ENCODE measurements at regions not wholly inside any gene's neighbourhood (a gene's known extent, or its start where the extent isn't known, plus 50 kb on each side); places are given as distances from the start of the nearest gene placed in this dataset.

DNA sequence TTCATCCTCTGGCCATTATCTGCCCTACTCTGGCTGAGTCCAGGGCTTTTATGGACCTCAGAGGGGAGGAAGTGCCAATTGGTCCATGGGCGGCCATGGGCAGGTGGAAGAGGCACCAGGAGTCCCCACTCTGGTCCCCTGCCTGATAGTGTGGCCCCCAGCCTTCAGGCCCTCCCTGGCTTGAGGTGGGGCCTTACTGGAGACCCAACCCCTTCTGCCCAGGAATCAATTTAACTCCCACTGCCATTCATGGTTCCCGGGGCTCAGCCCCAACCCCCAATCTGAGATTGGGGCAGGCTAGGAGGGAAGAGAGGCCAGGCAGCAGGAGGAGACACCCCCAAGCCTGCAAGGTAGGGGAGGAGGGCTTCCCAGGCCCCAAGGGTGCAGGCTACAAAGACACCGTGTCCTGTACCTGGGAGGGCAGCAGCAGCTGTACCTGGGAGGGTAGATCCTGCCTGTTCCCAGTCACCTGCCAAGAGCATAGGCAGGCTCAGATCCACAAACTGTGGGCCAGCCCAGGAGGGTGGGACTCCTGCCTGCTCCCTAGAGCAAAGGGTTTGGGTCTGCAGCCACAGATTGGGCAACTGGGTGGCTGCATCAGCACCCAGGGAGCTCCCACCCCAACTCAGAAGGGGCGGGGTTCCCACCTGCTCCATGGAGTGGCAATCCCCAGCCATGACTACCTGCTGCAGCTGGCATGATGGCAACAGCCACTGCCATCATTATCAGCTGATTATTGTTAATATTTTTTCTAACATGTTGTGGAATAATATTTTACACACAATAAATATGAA is 1044.1 kb upstream of the B3GALT2 start:
- Histone ChIP-seq H3K4me3 (ENCODE audit: insufficient read depth, low read depth, low read length, poor library complexity, severe bottlenecking) (no peak overlapping the region), H3K27ac (ENCODE audit: insufficient read depth, low read length, poor library complexity, severe bottlenecking) (no peak overlapping the region), H3K9me3 (ENCODE audit: control insufficient read depth, low read length) (peaks cover 4% of the 10 kb centered on the region), H3K36me3 (ENCODE audit: control insufficient read depth, insufficient read depth, low read length) (no peaks in the 10 kb centered on the region), H3K27me3 (replicated peaks; ENCODE audit: control insufficient read depth, insufficient read depth, low read length, poor library complexity, severe bottlenecking) (no peaks in the 10 kb centered on the region), H3K4me1 (ENCODE audit: control insufficient read depth, insufficient read depth, low read length, poor library complexity, severe bottlenecking) (peaks cover 8% of the 10 kb centered on the region)
- DNase-seq = no peak

DNA sequence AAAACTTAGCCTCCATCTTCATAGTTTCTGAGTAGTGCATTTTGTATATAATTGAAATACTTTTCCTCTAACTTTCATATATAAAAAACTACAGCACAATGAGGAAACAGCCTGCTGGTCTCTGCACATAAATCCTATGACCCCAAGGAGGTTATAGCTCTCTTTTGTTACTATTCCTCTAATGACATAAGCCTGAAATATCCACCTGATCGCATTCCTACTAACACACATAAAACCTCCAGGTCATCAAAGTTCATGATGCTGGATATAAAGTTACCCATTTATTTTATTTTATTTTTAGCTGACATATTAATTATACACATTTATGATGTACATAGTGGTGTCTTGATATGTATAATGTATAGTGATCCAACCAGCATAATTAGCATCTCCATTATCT is 1042.0 kb upstream of the B3GALT2 start:
- DNase-seq = no peak
- H3K27ac ChIP-seq (ENCODE audit: insufficient read depth, low read length, poor library complexity, severe bottlenecking) = no peak overlapping the region
- no peak overlapping the region for H3K4me3 ChIP-seq (ENCODE audit: insufficient read depth, low read depth, low read length, poor library complexity, severe bottlenecking)
- H3K9me3 ChIP-seq (ENCODE audit: control insufficient read depth, low read length) = peaks cover 4% of the 10 kb centered on the region
- peaks cover 8% of the 10 kb centered on the region for H3K4me1 ChIP-seq (ENCODE audit: control insufficient read depth, insufficient read depth, low read length, poor library complexity, severe bottlenecking)
- no peaks in the 10 kb centered on the region for H3K27me3 ChIP-seq (replicated peaks; ENCODE audit: control insufficient read depth, insufficient read depth, low read length, poor library complexity, severe bottlenecking)
- H3K36me3 ChIP-seq (ENCODE audit: control insufficient read depth, insufficient read depth, low read length) = no peaks in the 10 kb centered on the region

DNA sequence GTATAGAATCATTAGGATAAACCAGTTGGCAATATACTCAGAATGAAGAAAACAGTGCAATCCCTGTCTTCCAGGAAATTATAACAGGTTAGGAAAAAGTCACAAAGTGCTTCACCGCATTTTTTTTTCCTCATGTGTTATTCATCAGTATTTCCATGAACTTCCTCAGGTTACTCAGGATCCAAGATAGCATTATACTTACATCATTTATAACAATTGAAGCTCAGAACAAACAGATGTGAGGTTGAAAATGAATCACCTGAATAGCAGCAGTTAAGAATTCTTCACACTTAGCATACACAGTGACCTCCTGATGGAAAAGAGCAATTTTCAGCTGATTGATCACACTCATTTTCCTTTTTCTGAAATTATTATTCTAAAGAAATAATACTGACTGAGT is 1040.7 kb upstream of the B3GALT2 start:
- Histone ChIP-seq H3K27me3 (replicated peaks; ENCODE audit: control insufficient read depth, insufficient read depth, low read length, poor library complexity, severe bottlenecking) (no peaks in the 10 kb centered on the region), H3K36me3 (ENCODE audit: control insufficient read depth, insufficient read depth, low read length) (no peaks in the 10 kb centered on the region), H3K4me1 (ENCODE audit: control insufficient read depth, insufficient read depth, low read length, poor library complexity, severe bottlenecking) (peaks cover 8% of the 10 kb centered on the region), H3K27ac (ENCODE audit: insufficient read depth, low read length, poor library complexity, severe bottlenecking) (no peak overlapping the region), H3K9me3 (ENCODE audit: control insufficient read depth, low read length) (peaks cover 4% of the 10 kb centered on the region), H3K4me3 (ENCODE audit: insufficient read depth, low read depth, low read length, poor library complexity, severe bottlenecking) (no peak overlapping the region)
- DNase-seq = no peak

DNA sequence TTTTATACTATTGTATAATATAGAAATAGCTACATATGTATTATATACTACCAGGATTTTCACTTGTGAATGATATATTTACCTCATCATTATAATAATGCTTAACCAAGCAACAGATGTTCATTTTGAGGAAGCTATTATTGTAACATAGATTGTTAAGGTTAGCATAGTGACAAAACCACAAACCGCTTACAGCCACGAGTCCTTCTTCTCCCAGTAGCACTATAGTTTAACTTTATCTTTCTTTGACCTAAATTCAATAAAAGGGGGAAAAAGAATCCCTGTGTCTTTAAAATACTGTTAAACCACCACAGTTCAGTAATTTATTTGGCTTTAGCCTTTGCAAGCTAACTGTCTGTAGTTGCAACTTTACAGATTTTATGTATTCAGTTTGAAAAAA is 1039.4 kb upstream of the B3GALT2 start:
- Histone ChIP-seq H3K27me3 (replicated peaks; ENCODE audit: control insufficient read depth, insufficient read depth, low read length, poor library complexity, severe bottlenecking) (no peaks in the 10 kb centered on the region), H3K4me1 (ENCODE audit: control insufficient read depth, insufficient read depth, low read length, poor library complexity, severe bottlenecking) (peaks cover 8% of the 10 kb centered on the region), H3K4me3 (ENCODE audit: insufficient read depth, low read depth, low read length, poor library complexity, severe bottlenecking) (no peak overlapping the region), H3K27ac (ENCODE audit: insufficient read depth, low read length, poor library complexity, severe bottlenecking) (no peak overlapping the region), H3K36me3 (ENCODE audit: control insufficient read depth, insufficient read depth, low read length) (no peaks in the 10 kb centered on the region), H3K9me3 (ENCODE audit: control insufficient read depth, low read length) (peaks cover 4% of the 10 kb centered on the region)
- peak in 1 of 3 donors; percentile 0 for DNase-seq

DNA sequence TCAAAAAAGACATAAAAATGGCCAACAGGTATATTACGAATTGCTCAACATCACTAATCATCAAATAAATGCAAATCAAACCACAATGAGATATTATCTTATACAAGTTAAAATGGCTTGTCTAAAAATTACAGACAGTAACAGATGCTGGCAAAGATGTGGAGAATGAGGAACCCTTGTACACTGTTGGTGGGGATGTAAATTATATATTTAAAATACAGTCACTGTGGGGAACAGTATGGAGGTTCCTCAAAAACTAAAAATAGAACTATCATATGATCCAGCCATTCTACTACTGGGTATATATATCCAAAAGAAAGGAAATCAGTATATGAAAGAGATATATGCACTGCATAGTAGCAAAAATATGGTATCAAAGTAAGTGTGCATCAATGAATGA is 1037.2 kb upstream of the B3GALT2 start:
- Histone ChIP-seq H3K27ac (ENCODE audit: insufficient read depth, low read length, poor library complexity, severe bottlenecking) (no peak overlapping the region), H3K4me3 (ENCODE audit: insufficient read depth, low read depth, low read length, poor library complexity, severe bottlenecking) (no peak overlapping the region), H3K36me3 (ENCODE audit: control insufficient read depth, insufficient read depth, low read length) (no peaks in the 10 kb centered on the region), H3K27me3 (replicated peaks; ENCODE audit: control insufficient read depth, insufficient read depth, low read length, poor library complexity, severe bottlenecking) (no peaks in the 10 kb centered on the region), H3K9me3 (ENCODE audit: control insufficient read depth, low read length) (no peaks in the 10 kb centered on the region), H3K4me1 (ENCODE audit: control insufficient read depth, insufficient read depth, low read length, poor library complexity, severe bottlenecking) (peaks cover 8% of the 10 kb centered on the region)
- no peak for DNase-seq

DNA sequence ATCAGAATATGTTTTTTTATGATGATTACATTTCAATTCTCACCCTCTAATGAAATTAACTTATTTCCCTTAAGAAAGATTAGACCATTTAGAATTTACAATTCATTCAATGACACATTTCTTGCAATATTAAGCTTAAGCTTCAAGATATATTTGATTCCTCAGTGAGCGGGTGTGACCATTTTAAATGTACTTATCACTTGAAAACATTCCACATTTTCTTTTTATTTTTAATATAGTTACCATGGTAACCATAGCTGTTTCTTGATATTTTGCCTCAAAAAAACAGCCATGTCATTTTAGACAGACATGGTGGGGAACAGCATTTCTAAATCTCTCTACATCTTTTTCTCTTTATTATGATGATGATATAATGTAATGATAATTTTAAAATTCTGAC is 1029.0 kb upstream of the B3GALT2 start:
- DNase-seq = no peak

DNA sequence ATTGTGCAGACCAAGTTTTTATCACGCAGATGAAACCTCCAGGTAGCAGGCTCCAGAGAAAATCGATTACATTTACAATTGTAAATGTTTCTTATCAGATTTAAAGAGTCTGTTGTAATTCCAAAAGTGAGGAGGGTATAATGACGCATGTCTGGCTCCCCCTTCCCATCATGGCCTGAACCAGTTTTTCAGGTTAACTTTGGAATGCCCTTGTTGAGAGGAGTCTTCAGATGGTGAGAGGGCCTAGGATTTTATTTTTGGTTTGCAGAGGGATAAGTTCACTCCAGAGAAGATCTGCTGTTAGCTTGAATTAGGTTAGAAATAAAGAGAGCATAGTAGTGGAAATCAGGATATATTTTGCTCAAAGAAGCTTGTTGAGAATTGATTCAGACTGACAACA is 1028.3 kb upstream of the B3GALT2 start:
- no peak overlapping the region for H3K27ac ChIP-seq (ENCODE audit: insufficient read depth, low read length, poor library complexity, severe bottlenecking)
- no peak overlapping the region for H3K4me3 ChIP-seq (ENCODE audit: insufficient read depth, low read depth, low read length, poor library complexity, severe bottlenecking)
- no peaks in the 10 kb centered on the region for H3K4me1 ChIP-seq (ENCODE audit: control insufficient read depth, insufficient read depth, low read length, poor library complexity, severe bottlenecking)
- no peaks in the 10 kb centered on the region for H3K9me3 ChIP-seq (ENCODE audit: control insufficient read depth, low read length)
- no peaks in the 10 kb centered on the region for H3K27me3 ChIP-seq (replicated peaks; ENCODE audit: control insufficient read depth, insufficient read depth, low read length, poor library complexity, severe bottlenecking)
- DNase-seq = no peak
- H3K36me3 ChIP-seq (ENCODE audit: control insufficient read depth, insufficient read depth, low read length) = no peaks in the 10 kb centered on the region

More for the DNA sequence above, 1029.0 kb upstream of the B3GALT2 start:
- Histone ChIP-seq H3K4me1 (ENCODE audit: control insufficient read depth, insufficient read depth, low read length, poor library complexity, severe bottlenecking) (no peaks in the 10 kb centered on the region), H3K36me3 (ENCODE audit: control insufficient read depth, insufficient read depth, low read length) (no peaks in the 10 kb centered on the region), H3K4me3 (ENCODE audit: insufficient read depth, low read depth, low read length, poor library complexity, severe bottlenecking) (no peak overlapping the region), H3K27me3 (replicated peaks; ENCODE audit: control insufficient read depth, insufficient read depth, low read length, poor library complexity, severe bottlenecking) (no peaks in the 10 kb centered on the region), H3K9me3 (ENCODE audit: control insufficient read depth, low read length) (no peaks in the 10 kb centered on the region), H3K27ac (ENCODE audit: insufficient read depth, low read length, poor library complexity, severe bottlenecking) (no peak overlapping the region)

DNA sequence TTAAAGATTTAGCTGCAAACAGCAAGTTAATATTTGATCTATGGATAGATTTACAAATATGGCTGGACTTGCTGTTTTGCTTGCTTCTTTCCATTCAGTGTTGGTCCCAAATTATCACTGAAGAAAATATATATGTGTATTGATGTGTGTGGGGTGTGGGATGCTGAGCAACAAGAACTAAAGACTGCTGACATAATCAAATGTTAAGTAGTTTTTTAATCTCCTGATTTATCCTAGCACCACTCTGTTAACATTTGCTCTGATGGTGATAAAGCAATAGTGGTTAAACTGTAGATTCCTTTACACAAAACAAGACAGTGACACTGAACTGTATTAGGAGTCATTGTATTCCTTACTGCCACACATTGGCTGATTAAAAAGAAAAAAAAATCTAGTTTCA is 1023.5 kb upstream of the B3GALT2 start:
- H3K36me3 ChIP-seq (ENCODE audit: control insufficient read depth, insufficient read depth, low read length) = no peaks in the 10 kb centered on the region

DNA sequence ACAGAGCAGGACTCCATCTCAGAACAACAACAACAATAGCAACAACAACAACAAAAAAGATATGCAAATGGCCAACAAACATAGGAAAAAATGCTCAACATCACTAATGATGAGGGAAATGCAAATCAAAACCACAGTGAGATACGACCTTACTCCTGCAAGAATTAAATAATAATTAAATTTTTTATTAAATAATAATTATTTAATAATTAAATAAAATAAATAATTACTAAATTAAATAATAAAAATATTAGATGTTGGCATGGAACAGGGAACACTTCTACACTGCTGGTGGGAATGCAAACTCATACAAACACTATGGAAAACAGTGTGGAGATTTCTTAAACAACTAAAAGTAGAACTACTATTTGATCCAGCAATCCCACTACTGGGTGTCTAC is 1022.3 kb upstream of the B3GALT2 start:
- H3K9me3 ChIP-seq (ENCODE audit: control insufficient read depth, low read length) = no peaks in the 10 kb centered on the region
- H3K27me3 ChIP-seq (replicated peaks; ENCODE audit: control insufficient read depth, insufficient read depth, low read length, poor library complexity, severe bottlenecking) = no peaks in the 10 kb centered on the region
- no peaks in the 10 kb centered on the region for H3K4me1 ChIP-seq (ENCODE audit: control insufficient read depth, insufficient read depth, low read length, poor library complexity, severe bottlenecking)
- DNase-seq = no peak
- H3K27ac ChIP-seq (ENCODE audit: insufficient read depth, low read length, poor library complexity, severe bottlenecking) = no peak overlapping the region
- H3K36me3 ChIP-seq (ENCODE audit: control insufficient read depth, insufficient read depth, low read length) = no peaks in the 10 kb centered on the region
- no peak overlapping the region for H3K4me3 ChIP-seq (ENCODE audit: insufficient read depth, low read depth, low read length, poor library complexity, severe bottlenecking)

More for the DNA sequence above, 1023.5 kb upstream of the B3GALT2 start:
- Histone ChIP-seq H3K4me1 (ENCODE audit: control insufficient read depth, insufficient read depth, low read length, poor library complexity, severe bottlenecking) (no peaks in the 10 kb centered on the region), H3K27ac (ENCODE audit: insufficient read depth, low read length, poor library complexity, severe bottlenecking) (no peak overlapping the region), H3K4me3 (ENCODE audit: insufficient read depth, low read depth, low read length, poor library complexity, severe bottlenecking) (no peak overlapping the region), H3K27me3 (replicated peaks; ENCODE audit: control insufficient read depth, insufficient read depth, low read length, poor library complexity, severe bottlenecking) (no peaks in the 10 kb centered on the region), H3K9me3 (ENCODE audit: control insufficient read depth, low read length) (no peaks in the 10 kb centered on the region)
- DNase-seq = no peak

DNA sequence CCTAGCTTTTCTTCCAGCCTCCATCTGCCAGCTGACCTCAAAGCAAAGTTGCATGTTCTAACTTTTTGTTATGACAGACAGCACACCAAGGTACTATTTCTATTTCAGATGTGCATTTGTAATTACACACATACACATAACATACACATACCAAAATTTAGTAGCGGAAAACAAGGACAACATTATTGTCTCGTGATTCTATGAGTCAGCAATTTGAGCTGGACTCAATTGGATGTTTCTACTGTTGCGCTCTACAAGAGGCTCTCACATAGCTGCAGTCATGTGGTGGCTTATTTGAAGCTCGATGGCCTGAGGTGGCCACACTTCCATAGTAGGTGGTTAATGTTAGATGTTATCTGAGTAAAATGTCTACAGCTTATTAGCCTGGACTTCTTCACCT is 1010.1 kb upstream of the B3GALT2 start:
- DNase-seq = no peak
- Histone ChIP-seq H3K9me3 (ENCODE audit: control insufficient read depth, low read length) (no peaks in the 10 kb centered on the region), H3K4me1 (ENCODE audit: control insufficient read depth, insufficient read depth, low read length, poor library complexity, severe bottlenecking) (no peaks in the 10 kb centered on the region), H3K36me3 (ENCODE audit: control insufficient read depth, insufficient read depth, low read length) (no peaks in the 10 kb centered on the region), H3K4me3 (ENCODE audit: insufficient read depth, low read depth, low read length, poor library complexity, severe bottlenecking) (no peak overlapping the region), H3K27ac (ENCODE audit: insufficient read depth, low read length, poor library complexity, severe bottlenecking) (no peak overlapping the region), H3K27me3 (replicated peaks; ENCODE audit: control insufficient read depth, insufficient read depth, low read length, poor library complexity, severe bottlenecking) (no peaks in the 10 kb centered on the region)
